Sigmoid colon (tissue), 6 donors: ENCODE measurements at regions not wholly inside any gene's neighbourhood (a gene's known extent, or its start where the extent isn't known, plus 50 kb on each side); places are given as distances from the start of the nearest gene placed in this dataset.
A peak's percentile ranks its signal among the peaks of the same experiment; 100 is the strongest.

Experiments
- DNase-seq: peaks from one replicate; pipeline ENCODE4 v3.0.0-alpha.2; 2019
- H3K27ac ChIP-seq, 4 donors: fragments of 200-600 bp; sonication (generic); one replicate each; pipeline ENCODE4 v1.5.1; 2016 to 2019; ENCODE audit warnings: mild to moderate bottlenecking in 1 of 4
- H3K27me3 ChIP-seq, 3 donors: fragments of 200-600 bp; sonication (generic); one replicate each; pipeline ENCODE4 v1.5.1; 2019; ENCODE audit warnings: mild to moderate bottlenecking in 1 of 3
- H3K36me3 ChIP-seq, 4 donors: fragments of 200-600 bp; sonication (generic); one replicate each; pipeline ENCODE4 v1.5.1; 2016 to 2019
- H3K4me1 ChIP-seq, 4 donors: fragments of 200-600 bp; sonication (generic); one replicate each; pipeline ENCODE4 v1.5.1; 2017 to 2019
- H3K4me3 ChIP-seq, 4 donors: fragments of 200-600 bp; sonication (generic); one replicate each; pipeline ENCODE4 v1.5.1; 2017 to 2019; ENCODE audit warnings: mild to moderate bottlenecking in 2 of 4, moderate library complexity in 1 of 4
- H3K9me3 ChIP-seq, 4 donors: fragments of 200-600 bp in 3 of 4; sonication (generic) in 3 of 4; one replicate each; pipeline versions ENCODE4 v1.5.1 to v1.6.1; 2013 to 2019
- CTCF ChIP-seq, 4 experiments: fragments of 450-650 bp in 3 of 4; fragments of 200-600 bp in 1 of 4; IDR thresholded peaks; one replicate each; pipeline ENCODE4 v1.5.1; 2016 to 2019; ENCODE audit warnings: antibody characterized with exemption in 4 of 4, mild to moderate bottlenecking in 3 of 4, moderate library complexity in 2 of 4
- EP300 ChIP-seq, 4 donors: sonication (generic); formaldehyde crosslinking; IDR thresholded peaks; one replicate each; pipeline ENCODE4 v1.6.1; 2017; ENCODE audit warnings: antibody characterized with exemption in 4 of 4
- POLR2A ChIP-seq, 2 donors: fragments of 450-650 bp; IDR thresholded peaks; one replicate each; pipeline ENCODE4 v1.6.1; 2016; ENCODE audit warnings: antibody characterized with exemption in 2 of 2, mild to moderate bottlenecking in 2 of 2, moderate library complexity in 2 of 2
- POLR2AphosphoS5 ChIP-seq, 4 donors: sonication (generic); formaldehyde crosslinking; IDR thresholded peaks; one replicate each; pipeline ENCODE4 v1.6.1; 2017; ENCODE audit warnings: antibody characterized with exemption in 4 of 4
- WGBS, 2 donors: extraction: QIAGEN DNeasy Blood & Tissue Kit; methylation state at CpG; one replicate each; pipeline ENCODE4 v1.1.7; 2013; 5-methylcytosine and 5-hydroxymethylcytosine counted together
- intact Hi-C: fragments of 100-400 bp; cut with DNase I; formaldehyde crosslinking; loops from one replicate; pipeline ENCODE4 v1.15.1; 2023
- donor health status: healthy with polysubstance abuse.
- donor health status: healthy.

- H3K4me1 ChIP-seq: peaks cover 0 to 4% (median 2%) of the 10 kb centered on the region in 4 donors
- TF ChIP-seq CTCF (IDR thresholded peaks at IDR 0.05) (no peak), EP300 (IDR thresholded peaks at IDR 0.05) (no peak), POLR2A (IDR thresholded peaks at IDR 0.05) (no peak), POLR2AphosphoS5 (IDR thresholded peaks at IDR 0.05) (no peak)
- H3K4me3 ChIP-seq: no peak overlapping the region
- intact Hi-C loops: loop anchor here (10.0 kb wide), 1 partner anchor 293 kb away; no protein-coding TSS in a partner anchor
- peaks cover 0 to 4% (median 0%) of the 10 kb centered on the region in 4 donors for H3K9me3 ChIP-seq
- 64 to 69% methylated on average over 2 of the region's 2 CpGs for WGBS, 2 donors
- no peak overlapping the region for H3K27ac ChIP-seq
- H3K27me3 ChIP-seq: no peaks in the 10 kb centered on the region
- no peaks in the 10 kb centered on the region for H3K36me3 ChIP-seq
- no peak for DNase-seq
These were observed 913.1 kb downstream of the AACS start for GRCh38 chr12:125978286-125978685.

- Histone ChIP-seq H3K9me3 (peaks cover 0 to 4% (median 0%) of the 10 kb centered on the region in 4 donors), H3K4me3 (no peak overlapping the region), H3K27me3 (peaks cover 0 to 13% (median 7%) of the 10 kb centered on the region in 3 donors), H3K36me3 (no peaks in the 10 kb centered on the region), H3K27ac (no peak overlapping the region), H3K4me1 (peaks cover 0 to 16% (median 14%) of the 10 kb centered on the region in 4 donors)
- WGBS, 2 donors: 27 to 59% methylated on average over 7 of the region's 7 CpGs
- intact Hi-C loops: no loop called here
- no peak for DNase-seq
- TF ChIP-seq POLR2A (IDR thresholded peaks at IDR 0.05): no peak
- no peak for TF ChIP-seq EP300 (IDR thresholded peaks at IDR 0.05)
These were observed 916.5 kb downstream of the AACS start for GRCh38 chr12:125981610-125982253.

- H3K27me3 ChIP-seq: peaks cover 0 to 13% (median 7%) of the 10 kb centered on the region in 3 donors
- H3K4me1 ChIP-seq: peaks cover 0 to 16% (median 14%) of the 10 kb centered on the region in 4 donors
- 4 to 22% methylated on average over 24 of the region's 24 CpGs for WGBS, 2 donors
- peak overlapping the region; percentile 28 to 67 (median 38) for H3K27ac ChIP-seq
- peak; percentile 74 for DNase-seq
- no peaks in the 10 kb centered on the region for H3K9me3 ChIP-seq
- no peak for TF ChIP-seq CTCF (IDR thresholded peaks at IDR 0.05)
- TF ChIP-seq POLR2AphosphoS5 (IDR thresholded peaks at IDR 0.05): peak in 1 of 4 donors; percentile 47
- H3K4me3 ChIP-seq: peak overlapping the region; percentile 33 to 50 (median 43)
- no peaks in the 10 kb centered on the region for H3K36me3 ChIP-seq
- intact Hi-C loops: no loop called here
These were observed 918.0 kb downstream of the AACS start for GRCh38 chr12:125983094-125983783.

GRCh38 chr12:125983784-125984500 lies 918.7 kb downstream of the AACS start:
- intact Hi-C loops: no loop called here
- Histone ChIP-seq H3K27me3 (peaks cover 0 to 13% (median 7%) of the 10 kb centered on the region in 3 donors), H3K9me3 (no peaks in the 10 kb centered on the region), H3K4me1 (peaks cover 0 to 16% (median 14%) of the 10 kb centered on the region in 4 donors), H3K27ac (peak overlapping the region; percentile 28 to 67 (median 38)), H3K36me3 (no peaks in the 10 kb centered on the region), H3K4me3 (peak overlapping the region; percentile 33 to 50 (median 43))
- TF ChIP-seq POLR2A (IDR thresholded peaks at IDR 0.05) (no peak), CTCF (IDR thresholded peaks at IDR 0.05) (no peak), POLR2AphosphoS5 (IDR thresholded peaks at IDR 0.05) (no peak), EP300 (IDR thresholded peaks at IDR 0.05) (no peak)
- 2 to 16% methylated on average over 14 of the region's 14 CpGs for WGBS, 2 donors
- DNase-seq: no peak

- no peak for TF ChIP-seq POLR2AphosphoS5 (IDR thresholded peaks at IDR 0.05)
- no peak for TF ChIP-seq POLR2A (IDR thresholded peaks at IDR 0.05)
- TF ChIP-seq CTCF (IDR thresholded peaks at IDR 0.05): no peak
- no peak for TF ChIP-seq EP300 (IDR thresholded peaks at IDR 0.05)
- Histone ChIP-seq H3K4me3 (no peak overlapping the region), H3K27me3 (peaks cover 0 to 12% (median 6%) of the 10 kb centered on the region in 3 donors), H3K36me3 (no peaks in the 10 kb centered on the region), H3K4me1 (peaks cover 0 to 9% (median 9%) of the 10 kb centered on the region in 4 donors), H3K27ac (no peak overlapping the region), H3K9me3 (no peaks in the 10 kb centered on the region)
- intact Hi-C loops: no loop called here
- WGBS, 2 donors: 88 to 91% methylated on average over 4 of the region's 4 CpGs
- no peak for DNase-seq
These were observed 923.3 kb downstream of the AACS start for GRCh38 chr12:125988545-125988944.
